ENCODE measurements at regions not wholly inside any gene's neighbourhood (a gene's known extent, or its start where the extent isn't known, plus 50 kb on each side); places are given as distances from the start of the nearest gene placed in this dataset.

- no peaks in the 10 kb centered on the region for H3F3A ChIP-seq (ENCODE audit: low read depth)
- H3K79me2 ChIP-seq (ENCODE audit: low read depth) = no peaks in the 10 kb centered on the region
- no peaks in the 10 kb centered on the region for H3K9me3 ChIP-seq (ENCODE audit: low read depth)
- H3K36me3 ChIP-seq = no peaks in the 10 kb centered on the region
- H3K9ac ChIP-seq = no peak overlapping the region
- no peak overlapping the region for H2AFZ ChIP-seq (replicated peaks)
- no peak overlapping the region for H3K27ac ChIP-seq
- TF ChIP-seq, protein P1, sequence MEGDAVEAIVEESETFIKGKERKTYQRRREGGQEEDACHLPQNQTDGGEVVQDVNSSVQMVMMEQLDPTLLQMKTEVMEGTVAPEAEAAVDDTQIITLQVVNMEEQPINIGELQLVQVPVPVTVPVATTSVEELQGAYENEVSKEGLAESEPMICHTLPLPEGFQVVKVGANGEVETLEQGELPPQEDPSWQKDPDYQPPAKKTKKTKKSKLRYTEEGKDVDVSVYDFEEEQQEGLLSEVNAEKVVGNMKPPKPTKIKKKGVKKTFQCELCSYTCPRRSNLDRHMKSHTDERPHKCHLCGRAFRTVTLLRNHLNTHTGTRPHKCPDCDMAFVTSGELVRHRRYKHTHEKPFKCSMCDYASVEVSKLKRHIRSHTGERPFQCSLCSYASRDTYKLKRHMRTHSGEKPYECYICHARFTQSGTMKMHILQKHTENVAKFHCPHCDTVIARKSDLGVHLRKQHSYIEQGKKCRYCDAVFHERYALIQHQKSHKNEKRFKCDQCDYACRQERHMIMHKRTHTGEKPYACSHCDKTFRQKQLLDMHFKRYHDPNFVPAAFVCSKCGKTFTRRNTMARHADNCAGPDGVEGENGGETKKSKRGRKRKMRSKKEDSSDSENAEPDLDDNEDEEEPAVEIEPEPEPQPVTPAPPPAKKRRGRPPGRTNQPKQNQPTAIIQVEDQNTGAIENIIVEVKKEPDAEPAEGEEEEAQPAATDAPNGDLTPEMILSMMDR (IDR thresholded peaks at IDR 0.05) = no peak
- no peak for TF ChIP-seq EZH2 (IDR thresholded peaks at IDR 0.05)
- no peak for TF ChIP-seq EZH2phosphoT487 (IDR thresholded peaks at IDR 0.05)
- H3K4me3 ChIP-seq = no peak overlapping the region
- Mint-ChIP-seq H3K27ac (no peak overlapping the region), H3K4me1 (no peaks in the 10 kb centered on the region), H3K27me3 (ENCODE audit: insufficient read depth, low read depth) (peaks cover 2% of the 10 kb centered on the region), H3K4me3 (no peak overlapping the region), H3K9me3 (no peaks in the 10 kb centered on the region), H3K36me3 (no peaks in the 10 kb centered on the region)
- H3K4me2 ChIP-seq = no peak overlapping the region
- no peaks in the 10 kb centered on the region for H4K20me1 ChIP-seq (ENCODE audit: low read depth)
- no peak for DNase-seq (ENCODE audit: low spot score)
- no peaks in the 10 kb centered on the region for H3K4me1 ChIP-seq
- no peaks in the 10 kb centered on the region for H3K27me3 ChIP-seq
Measured at GRCh38 chr14:30291216-30291615, 267.7 kb upstream of the G2E3 start.

DNA sequence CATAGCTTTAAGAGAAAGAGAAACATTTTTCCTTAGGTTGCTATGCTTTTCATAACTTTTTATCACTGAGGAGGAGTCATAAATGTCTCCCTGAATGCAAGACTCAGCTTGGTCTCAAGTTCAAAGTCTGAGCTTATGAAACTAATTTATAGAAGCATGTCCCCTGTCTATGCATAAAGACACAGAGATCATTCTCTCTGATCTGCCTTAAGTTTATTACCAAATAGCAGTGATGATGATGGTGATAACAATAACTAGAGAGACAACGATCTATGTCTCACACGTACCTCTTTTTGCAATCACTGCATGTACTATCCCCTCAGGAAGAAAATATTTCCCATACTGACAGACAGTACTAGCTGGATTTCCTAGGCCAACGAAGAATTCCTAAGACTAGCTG lies 266.4 kb upstream of the G2E3 start:
- no peak overlapping the region for H2AFZ ChIP-seq (replicated peaks)
- H3K4me2 ChIP-seq = no peak overlapping the region
- Mint-ChIP-seq H3K9me3 (no peaks in the 10 kb centered on the region), H3K36me3 (no peaks in the 10 kb centered on the region), H3K4me3 (no peak overlapping the region), H3K27me3 (ENCODE audit: insufficient read depth, low read depth) (peaks cover 4% of the 10 kb centered on the region), H3K4me1 (no peaks in the 10 kb centered on the region), H3K27ac (no peak overlapping the region)
- H3K4me3 ChIP-seq = no peak overlapping the region
- DNase-seq (ENCODE audit: low spot score) = no peak
- H3K4me1 ChIP-seq = no peaks in the 10 kb centered on the region
- H3F3A ChIP-seq (ENCODE audit: low read depth) = no peaks in the 10 kb centered on the region
- H3K27me3 ChIP-seq = no peaks in the 10 kb centered on the region
- H3K27ac ChIP-seq = no peak overlapping the region
- H3K9me3 ChIP-seq (ENCODE audit: low read depth) = no peaks in the 10 kb centered on the region
- no peaks in the 10 kb centered on the region for H4K20me1 ChIP-seq (ENCODE audit: low read depth)
- H3K36me3 ChIP-seq = no peaks in the 10 kb centered on the region
- no peak overlapping the region for H3K9ac ChIP-seq
- no peaks in the 10 kb centered on the region for H3K79me2 ChIP-seq (ENCODE audit: low read depth)
- TF ChIP-seq EZH2phosphoT487 (IDR thresholded peaks at IDR 0.05) (no peak), EZH2 (IDR thresholded peaks at IDR 0.05) (no peak)
- TF ChIP-seq, protein P1 (IDR thresholded peaks at IDR 0.05) = no peak

GRCh38 chr14:30295980-30296379 lies 263.0 kb upstream of the G2E3 start:
- peaks cover 4% of the 10 kb centered on the region for H3K27me3 Mint-ChIP-seq (ENCODE audit: insufficient read depth, low read depth)
- Histone ChIP-seq H2AFZ (replicated peaks) (no peak overlapping the region), H3K9me3 (ENCODE audit: low read depth) (no peaks in the 10 kb centered on the region), H3K27me3 (no peaks in the 10 kb centered on the region), H3K9ac (no peak overlapping the region), H3K27ac (no peak overlapping the region), H3K79me2 (ENCODE audit: low read depth) (no peaks in the 10 kb centered on the region), H4K20me1 (ENCODE audit: low read depth) (no peaks in the 10 kb centered on the region), H3K4me2 (no peak overlapping the region), H3K36me3 (no peaks in the 10 kb centered on the region), H3K4me3 (no peak overlapping the region), H3K4me1 (no peaks in the 10 kb centered on the region), H3F3A (ENCODE audit: low read depth) (no peaks in the 10 kb centered on the region)
- TF ChIP-seq EZH2 (IDR thresholded peaks at IDR 0.05) (no peak), EZH2phosphoT487 (IDR thresholded peaks at IDR 0.05) (no peak)
- TF ChIP-seq, protein P1 (IDR thresholded peaks at IDR 0.05) = no peak
- H3K27ac Mint-ChIP-seq = no peak overlapping the region
- no peak for DNase-seq (ENCODE audit: low spot score)
- H3K36me3 Mint-ChIP-seq = no peaks in the 10 kb centered on the region
- H3K4me1 Mint-ChIP-seq = peaks cover 14% of the 10 kb centered on the region
- no peaks in the 10 kb centered on the region for H3K9me3 Mint-ChIP-seq
- H3K4me3 Mint-ChIP-seq = no peak overlapping the region

All from neural progenitor cell (in vitro differentiated cells).